ENCODE measurements at regions not wholly inside any gene's neighbourhood (a gene's known extent, or its start where the extent isn't known, plus 50 kb on each side); places are given as distances from the start of the nearest gene placed in this dataset.

DNA sequence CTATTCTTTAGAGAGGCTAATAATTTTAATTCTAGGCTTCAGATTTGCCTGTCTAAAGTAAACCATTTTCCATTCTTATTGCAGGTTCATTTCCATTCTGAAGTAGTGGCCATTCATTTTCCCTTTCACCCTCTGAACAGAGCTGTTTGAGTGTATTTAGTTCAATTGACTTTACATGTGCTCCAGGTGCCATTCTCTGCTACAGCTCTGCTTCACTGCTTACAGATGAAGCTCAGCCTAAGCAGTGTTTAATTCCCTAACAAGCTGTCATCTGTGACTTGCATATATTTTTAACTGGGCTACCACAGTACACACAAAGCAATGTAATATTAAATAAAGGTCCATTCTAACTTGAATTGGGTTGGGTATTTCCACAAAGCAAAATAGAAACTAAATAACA lies 1031.6 kb downstream of the KCNT2 start:
- ChIA-PET CTCF (no interaction called here), POLR2A (no interaction called here)
- H3K27me3 Mint-ChIP-seq: no peaks in the 10 kb centered on the region
- no peak overlapping the region for H3K27ac Mint-ChIP-seq
- no peak for DNase-seq
- TF ChIP-seq, protein P1, sequence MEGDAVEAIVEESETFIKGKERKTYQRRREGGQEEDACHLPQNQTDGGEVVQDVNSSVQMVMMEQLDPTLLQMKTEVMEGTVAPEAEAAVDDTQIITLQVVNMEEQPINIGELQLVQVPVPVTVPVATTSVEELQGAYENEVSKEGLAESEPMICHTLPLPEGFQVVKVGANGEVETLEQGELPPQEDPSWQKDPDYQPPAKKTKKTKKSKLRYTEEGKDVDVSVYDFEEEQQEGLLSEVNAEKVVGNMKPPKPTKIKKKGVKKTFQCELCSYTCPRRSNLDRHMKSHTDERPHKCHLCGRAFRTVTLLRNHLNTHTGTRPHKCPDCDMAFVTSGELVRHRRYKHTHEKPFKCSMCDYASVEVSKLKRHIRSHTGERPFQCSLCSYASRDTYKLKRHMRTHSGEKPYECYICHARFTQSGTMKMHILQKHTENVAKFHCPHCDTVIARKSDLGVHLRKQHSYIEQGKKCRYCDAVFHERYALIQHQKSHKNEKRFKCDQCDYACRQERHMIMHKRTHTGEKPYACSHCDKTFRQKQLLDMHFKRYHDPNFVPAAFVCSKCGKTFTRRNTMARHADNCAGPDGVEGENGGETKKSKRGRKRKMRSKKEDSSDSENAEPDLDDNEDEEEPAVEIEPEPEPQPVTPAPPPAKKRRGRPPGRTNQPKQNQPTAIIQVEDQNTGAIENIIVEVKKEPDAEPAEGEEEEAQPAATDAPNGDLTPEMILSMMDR (IDR thresholded peaks at IDR 0.05): no peak
- no peaks in the 10 kb centered on the region for H3K36me3 Mint-ChIP-seq (ENCODE audit: low read depth)
- intact Hi-C loops (cut with micrococcal nuclease): no loop called here
- ATAC-seq (ENCODE audit: low read depth): no peak
- H3K4me3 Mint-ChIP-seq: no peak overlapping the region
- H3K4me1 Mint-ChIP-seq: no peaks in the 10 kb centered on the region
- H3K9me3 Mint-ChIP-seq: peaks cover 5% of the 10 kb centered on the region

GRCh38 chr1:195574511-195574910 lies 1033.7 kb downstream of the KCNT2 start:
- DNase-seq (no peak), ATAC-seq (ENCODE audit: low read depth) (no peak)
- intact Hi-C loops (cut with micrococcal nuclease): no loop called here
- TF ChIP-seq, protein P1 (IDR thresholded peaks at IDR 0.05): no peak
- Mint-ChIP-seq H3K9me3 (peaks cover 5% of the 10 kb centered on the region), H3K27ac (no peak overlapping the region), H3K4me1 (no peaks in the 10 kb centered on the region), H3K27me3 (no peaks in the 10 kb centered on the region), H3K4me3 (no peak overlapping the region), H3K36me3 (ENCODE audit: low read depth) (no peaks in the 10 kb centered on the region)
- CTCF ChIA-PET: no interaction called here
- POLR2A ChIA-PET: no interaction called here

- ChIA-PET POLR2A (no interaction called here), CTCF (no interaction called here)
- no peak overlapping the region for H3K27ac Mint-ChIP-seq
- H3K9me3 Mint-ChIP-seq: peaks cover 5% of the 10 kb centered on the region
- no peaks in the 10 kb centered on the region for H3K27me3 Mint-ChIP-seq
- ATAC-seq (ENCODE audit: low read depth) (no peak), DNase-seq (no peak)
- H3K36me3 Mint-ChIP-seq (ENCODE audit: low read depth): no peaks in the 10 kb centered on the region
- H3K4me1 Mint-ChIP-seq: no peaks in the 10 kb centered on the region
- TF ChIP-seq, protein P1 (IDR thresholded peaks at IDR 0.05): no peak
- intact Hi-C loops (cut with micrococcal nuclease): no loop called here
- H3K4me3 Mint-ChIP-seq: no peak overlapping the region
These were observed 1038.3 kb downstream of the KCNT2 start for GRCh38 chr1:195569934-195570333.

- no peak for ATAC-seq (ENCODE audit: low read depth)
- no peaks in the 10 kb centered on the region for H3K27me3 Mint-ChIP-seq
- H3K27ac Mint-ChIP-seq: no peak overlapping the region
These were observed 1039.9 kb downstream of the KCNT2 start for GRCh38 chr1:195568389-195568788.

GRCh38 chr1:195562074-195562473 lies 1046.2 kb downstream of the KCNT2 start:
- CTCF ChIA-PET: no interaction called here
- TF ChIP-seq, protein P1 (IDR thresholded peaks at IDR 0.05): no peak
- Mint-ChIP-seq H3K9me3 (no peaks in the 10 kb centered on the region), H3K4me1 (no peaks in the 10 kb centered on the region), H3K27me3 (no peaks in the 10 kb centered on the region), H3K4me3 (no peak overlapping the region), H3K27ac (no peak overlapping the region), H3K36me3 (ENCODE audit: low read depth) (no peaks in the 10 kb centered on the region)
- POLR2A ChIA-PET: no interaction called here
- no peak for ATAC-seq (ENCODE audit: low read depth)
- intact Hi-C loops (cut with micrococcal nuclease): no loop called here
- DNase-seq: no peak

More at GRCh38 chr1:195568389-195568788, 1039.9 kb downstream of the KCNT2 start:
- no peak for DNase-seq
- Mint-ChIP-seq H3K4me1 (no peaks in the 10 kb centered on the region), H3K4me3 (no peak overlapping the region), H3K36me3 (ENCODE audit: low read depth) (no peaks in the 10 kb centered on the region), H3K9me3 (peaks cover 5% of the 10 kb centered on the region)
- POLR2A ChIA-PET: no interaction called here
- TF ChIP-seq, protein P1 (IDR thresholded peaks at IDR 0.05): no peak
- intact Hi-C loops (cut with micrococcal nuclease): no loop called here
- CTCF ChIA-PET: no interaction called here
